GM19397 (cell line): ENCODE measurements at regions not wholly inside any gene's neighbourhood (a gene's known extent, or its start where the extent isn't known, plus 50 kb on each side); places are given as distances from the start of the nearest gene placed in this dataset.

Experiments
- ATAC-seq: cut with Tn5 transposase; IDR thresholded peaks from one replicate; pipeline ENCODE4 v1.9.1; 2021; ENCODE audit warnings: mild to moderate bottlenecking, moderate library complexity; ENCODE audit not compliant: unreplicated experiment

GRCh38 chr13:82878536-82878935 is 1003.7 kb downstream of the SLITRK1 start:
- ATAC-seq, result no peak

GRCh38 chr13:82867284-82867683 is 1015.0 kb downstream of the SLITRK1 start:
- no peak for ATAC-seq

- no peak for ATAC-seq
These were observed 1031.6 kb downstream of the SLITRK1 start for GRCh38 chr13:82850644-82851043.

GRCh38 chr13:82848766-82849165 is 1033.5 kb downstream of the SLITRK1 start:
- no peak for ATAC-seq

- no peak for ATAC-seq
These were observed 1034.7 kb downstream of the SLITRK1 start for GRCh38 chr13:82847595-82847994.

- ATAC-seq, result no peak
These were observed 1048.4 kb downstream of the SLITRK1 start for GRCh38 chr13:82833923-82834322.

- ATAC-seq, result no peak
These were observed 1053.2 kb downstream of the SLITRK1 start for GRCh38 chr13:82829040-82829439.

- ATAC-seq, result no peak
These were observed 1054.5 kb downstream of the SLITRK1 start for GRCh38 chr13:82827724-82828123.

GRCh38 chr13:82822935-82823334 is 1059.3 kb downstream of the SLITRK1 start:
- no peak for ATAC-seq

- ATAC-seq, result no peak
These were observed 1065.1 kb downstream of the SLITRK1 start for GRCh38 chr13:82817133-82817532.

- ATAC-seq, result no peak
These were observed 1066.5 kb downstream of the SLITRK1 start for GRCh38 chr13:82815791-82816190.

GRCh38 chr13:82803341-82803740 is 1078.9 kb downstream of the SLITRK1 start:
- no peak for ATAC-seq

GRCh38 chr13:82802528-82802927 is 1079.7 kb downstream of the SLITRK1 start:
- ATAC-seq, result no peak

- no peak for ATAC-seq
These were observed 1081.9 kb downstream of the SLITRK1 start for GRCh38 chr13:82800391-82800790.

GRCh38 chr13:82797876-82798275 is 1084.4 kb downstream of the SLITRK1 start:
- ATAC-seq, result no peak

GRCh38 chr13:82791035-82791434 is 1091.2 kb downstream of the SLITRK1 start:
- ATAC-seq, result no peak

GRCh38 chr13:82772816-82773215 is 1109.5 kb downstream of the SLITRK1 start:
- ATAC-seq, result no peak

GRCh38 chr13:82766732-82767321 is 1115.4 kb downstream of the SLITRK1 start:
- ATAC-seq, result no peak

- ATAC-seq, result no peak
These were observed 1124.2 kb downstream of the SLITRK1 start for GRCh38 chr13:82758044-82758443.

GRCh38 chr13:82751206-82751605 is 1131.1 kb downstream of the SLITRK1 start:
- no peak for ATAC-seq

- ATAC-seq, result no peak
These were observed 1132.7 kb downstream of the SLITRK1 start for GRCh38 chr13:82749551-82749950.

- ATAC-seq, result no peak
These were observed 1134.3 kb downstream of the SLITRK1 start for GRCh38 chr13:82747958-82748357.

- no peak for ATAC-seq
These were observed 1135.0 kb downstream of the SLITRK1 start for GRCh38 chr13:82747291-82747690.
